Spinal cord (tissue), 9 donors: ENCODE measurements at regions not wholly inside any gene's neighbourhood (a gene's known extent, or its start where the extent isn't known, plus 50 kb on each side); places are given as distances from the start of the nearest gene placed in this dataset.
A peak's percentile ranks its signal among the peaks of the same experiment; 100 is the strongest.
"Not testable (repeated sequence)": the region's sequence is repeated elsewhere in the genome, so short reads cannot be mapped to it uniquely, and the experiment has no call there.

ENCODE experiments used
- DNase-seq, 6 donors: peaks; one replicate each; pipeline versions ENCODE4 v3.0.0 to v3.0.0-alpha.2; 2013 to 2015; ENCODE audit warnings: low spot score in 6 of 6, low read depth in 4 of 6
- H3K27ac ChIP-seq: one replicate; pipeline ENCODE4 v1.5.1; 2013; ENCODE audit warnings: low read depth, low read length, control low read depth
- H3K27me3 ChIP-seq: one replicate; pipeline ENCODE4 v1.6.1; 2013; ENCODE audit warnings: low read length; ENCODE audit not compliant: control insufficient read depth, insufficient read depth
- H3K36me3 ChIP-seq: one replicate; pipeline ENCODE4 v1.6.1; 2013; ENCODE audit warnings: low read length; ENCODE audit not compliant: control insufficient read depth, insufficient read depth
- H3K4me1 ChIP-seq: one replicate; pipeline ENCODE4 v1.6.1; 2013; ENCODE audit warnings: low read length; ENCODE audit not compliant: control insufficient read depth, insufficient read depth
- H3K4me3 ChIP-seq: one replicate; pipeline ENCODE4 v1.5.1; 2013; ENCODE audit warnings: low read depth, low read length, control low read depth
- H3K9me3 ChIP-seq: one replicate; pipeline ENCODE4 v1.6.1; 2013; ENCODE audit warnings: low read length; ENCODE audit not compliant: control insufficient read depth, insufficient read depth
- WGBS: methylation state at CpG from one replicate; pipeline ENCODE4 v1.1.5; 2013; ENCODE audit warnings: missing lambda C conversion rate; ENCODE audit not compliant: insufficient coverage; 5-methylcytosine and 5-hydroxymethylcytosine counted together
- donor health status: healthy.

GRCh38 chr18:56455874-56456273 lies 182.5 kb downstream of the TXNL1 start:
- no CpG with 5 or more reads among the region's 2 CpGs for WGBS
- Histone ChIP-seq H3K4me1 (no peaks in the 10 kb centered on the region), H3K27ac (no peak overlapping the region), H3K36me3 (no peaks in the 10 kb centered on the region), H3K27me3 (no peaks in the 10 kb centered on the region), H3K4me3 (no peak overlapping the region), H3K9me3 (no peaks in the 10 kb centered on the region)
- DNase-seq: no peak

GRCh38 chr18:56455141-56455540 lies 183.3 kb downstream of the TXNL1 start:
- no peak for DNase-seq
- Histone ChIP-seq H3K4me1 (no peaks in the 10 kb centered on the region), H3K36me3 (no peaks in the 10 kb centered on the region)

GRCh38 chr18:56453631-56454030 lies 184.8 kb downstream of the TXNL1 start:
- no peak for DNase-seq
- Histone ChIP-seq H3K27ac (no peak overlapping the region), H3K9me3 (no peaks in the 10 kb centered on the region), H3K4me1 (no peaks in the 10 kb centered on the region), H3K27me3 (no peaks in the 10 kb centered on the region), H3K36me3 (no peaks in the 10 kb centered on the region), H3K4me3 (no peak overlapping the region)
- 80% methylated on average over 1 of the region's 3 CpGs for WGBS

More at GRCh38 chr18:56455141-56455540, 183.3 kb downstream of the TXNL1 start:
- no peak overlapping the region for H3K27ac ChIP-seq
- H3K4me3 ChIP-seq: no peak overlapping the region
- no peaks in the 10 kb centered on the region for H3K27me3 ChIP-seq
- no CpG with 5 or more reads among the region's 2 CpGs for WGBS
- no peaks in the 10 kb centered on the region for H3K9me3 ChIP-seq

- Histone ChIP-seq H3K27me3 (no peaks in the 10 kb centered on the region), H3K27ac (no peak overlapping the region), H3K4me1 (no peaks in the 10 kb centered on the region), H3K36me3 (no peaks in the 10 kb centered on the region), H3K4me3 (no peak overlapping the region), H3K9me3 (no peaks in the 10 kb centered on the region)
- WGBS: no CpG with 5 or more reads among the region's 1 CpG
- DNase-seq: no peak
These were observed 187.2 kb downstream of the TXNL1 start for GRCh38 chr18:56451188-56451587.

GRCh38 chr18:56448751-56449150 lies 189.6 kb downstream of the TXNL1 start:
- no peaks in the 10 kb centered on the region for H3K4me1 ChIP-seq
- no peak overlapping the region for H3K4me3 ChIP-seq
- H3K27ac ChIP-seq: no peak overlapping the region
- H3K36me3 ChIP-seq: no peaks in the 10 kb centered on the region
- no peaks in the 10 kb centered on the region for H3K9me3 ChIP-seq
- no peaks in the 10 kb centered on the region for H3K27me3 ChIP-seq
- peak in 1 of 6 donors; percentile 56 for DNase-seq
- WGBS: 74% methylated on average over 2 of the region's 5 CpGs

- Histone ChIP-seq H3K27me3 (no peaks in the 10 kb centered on the region), H3K36me3 (no peaks in the 10 kb centered on the region), H3K27ac (no peak overlapping the region), H3K9me3 (no peaks in the 10 kb centered on the region), H3K4me1 (peaks cover 3% of the 10 kb centered on the region), H3K4me3 (no peak overlapping the region)
- DNase-seq: no peak
- 69% methylated on average over 6 of the region's 6 CpGs for WGBS
These were observed 193.0 kb downstream of the TXNL1 start for GRCh38 chr18:56445422-56445821.

GRCh38 chr18:56444201-56444600 lies 194.2 kb downstream of the TXNL1 start:
- Histone ChIP-seq H3K4me1 (peaks cover 3% of the 10 kb centered on the region), H3K4me3 (no peak overlapping the region), H3K9me3 (no peaks in the 10 kb centered on the region), H3K27me3 (no peaks in the 10 kb centered on the region), H3K36me3 (no peaks in the 10 kb centered on the region), H3K27ac (no peak overlapping the region)
- no peak for DNase-seq
- 80% methylated on average over 1 of the region's 3 CpGs for WGBS

- Histone ChIP-seq H3K4me1 (peaks cover 3% of the 10 kb centered on the region), H3K4me3 (no peak overlapping the region), H3K9me3 (no peaks in the 10 kb centered on the region), H3K36me3 (no peaks in the 10 kb centered on the region), H3K27me3 (no peaks in the 10 kb centered on the region), H3K27ac (no peak overlapping the region)
- 34% methylated on average over 2 of the region's 3 CpGs for WGBS
- DNase-seq: peak in 1 of 6 donors; percentile 50
These were observed 195.1 kb downstream of the TXNL1 start for GRCh38 chr18:56443166-56443907.

GRCh38 chr18:56438480-56438879 lies 199.9 kb downstream of the TXNL1 start:
- H3K36me3 ChIP-seq, H3K27ac ChIP-seq, H3K9me3 ChIP-seq, DNase-seq, H3K4me3 ChIP-seq, H3K27me3 ChIP-seq, H3K4me1 ChIP-seq: not testable (repeated sequence)
- no CpG with 5 or more reads among the region's 2 CpGs for WGBS

- 100% methylated on average over 1 of the region's 1 CpG for WGBS
- H3K4me1 ChIP-seq: no peaks in the 10 kb centered on the region
- H3K36me3 ChIP-seq: no peaks in the 10 kb centered on the region
- H3K9me3 ChIP-seq: no peaks in the 10 kb centered on the region
- H3K27me3 ChIP-seq: no peaks in the 10 kb centered on the region
- no peak overlapping the region for H3K27ac ChIP-seq
- no peak for DNase-seq
- H3K4me3 ChIP-seq: no peak overlapping the region
These were observed 201.7 kb downstream of the TXNL1 start for GRCh38 chr18:56436651-56437050.
